Upper lobe of left lung (tissue), 4 donors: ENCODE measurements at regions not wholly inside any gene's neighbourhood (a gene's known extent, or its start where the extent isn't known, plus 50 kb on each side); places are given as distances from the start of the nearest gene placed in this dataset.

Source experiments
- EP300 ChIP-seq, 4 donors: sonication (generic); formaldehyde crosslinking; IDR thresholded peaks; one replicate each; pipeline ENCODE4 v1.5.1; 2017; ENCODE audit warnings: antibody characterized with exemption in 4 of 4, control low read depth in 2 of 4
- POLR2A ChIP-seq, 4 donors: fragments of 450-650 bp; IDR thresholded peaks; one replicate each; pipeline ENCODE4 v1.5.1; 2016 to 2017; ENCODE audit warnings: antibody characterized with exemption in 4 of 4, mild to moderate bottlenecking in 2 of 4
- TF ChIP-seq, protein P1 (sequence below), 6 experiments: fragments of 450-650 bp in 4 of 6; fragments of 200-600 bp in 2 of 6; sonication (generic) in 2 of 6; IDR thresholded peaks; one replicate each; pipeline ENCODE4 v1.5.1; 2016 to 2019; ENCODE audit warnings: antibody characterized with exemption in 6 of 6

DNA sequence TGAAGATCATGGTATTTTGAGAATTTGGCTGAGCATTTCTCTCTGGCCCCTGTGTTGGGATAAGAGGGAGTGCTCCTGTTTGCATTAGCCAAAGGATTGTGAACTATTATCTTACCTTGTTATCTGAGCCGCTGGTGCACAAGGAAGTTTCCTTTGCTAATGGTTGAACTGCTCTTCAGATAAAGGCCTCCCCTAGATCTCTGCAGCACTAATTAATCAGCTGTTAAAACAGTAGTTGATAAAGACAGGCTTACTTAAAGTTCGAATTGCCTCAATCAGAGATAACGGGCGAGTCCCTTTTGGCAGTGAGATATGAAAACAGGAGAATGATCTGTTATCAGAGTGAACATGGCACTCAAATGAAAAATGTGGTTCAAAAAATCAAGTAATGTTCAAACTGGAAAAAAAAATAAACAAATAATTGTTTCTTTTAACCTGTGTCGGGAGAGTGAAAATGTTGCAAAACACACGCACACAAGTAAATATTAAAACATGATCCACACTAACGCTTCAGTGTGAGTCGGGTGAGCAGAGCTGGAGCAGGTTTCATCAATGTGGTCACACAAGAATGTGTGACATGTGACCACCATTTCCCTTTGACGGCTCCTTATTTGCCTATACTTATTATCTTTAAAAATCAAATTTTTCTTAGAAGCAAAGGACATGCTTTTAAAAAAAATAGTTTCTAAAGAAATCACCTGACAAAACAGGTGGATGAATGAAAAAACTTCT is 469.1 kb downstream of the SOX2 start:
- TF ChIP-seq, protein P1, sequence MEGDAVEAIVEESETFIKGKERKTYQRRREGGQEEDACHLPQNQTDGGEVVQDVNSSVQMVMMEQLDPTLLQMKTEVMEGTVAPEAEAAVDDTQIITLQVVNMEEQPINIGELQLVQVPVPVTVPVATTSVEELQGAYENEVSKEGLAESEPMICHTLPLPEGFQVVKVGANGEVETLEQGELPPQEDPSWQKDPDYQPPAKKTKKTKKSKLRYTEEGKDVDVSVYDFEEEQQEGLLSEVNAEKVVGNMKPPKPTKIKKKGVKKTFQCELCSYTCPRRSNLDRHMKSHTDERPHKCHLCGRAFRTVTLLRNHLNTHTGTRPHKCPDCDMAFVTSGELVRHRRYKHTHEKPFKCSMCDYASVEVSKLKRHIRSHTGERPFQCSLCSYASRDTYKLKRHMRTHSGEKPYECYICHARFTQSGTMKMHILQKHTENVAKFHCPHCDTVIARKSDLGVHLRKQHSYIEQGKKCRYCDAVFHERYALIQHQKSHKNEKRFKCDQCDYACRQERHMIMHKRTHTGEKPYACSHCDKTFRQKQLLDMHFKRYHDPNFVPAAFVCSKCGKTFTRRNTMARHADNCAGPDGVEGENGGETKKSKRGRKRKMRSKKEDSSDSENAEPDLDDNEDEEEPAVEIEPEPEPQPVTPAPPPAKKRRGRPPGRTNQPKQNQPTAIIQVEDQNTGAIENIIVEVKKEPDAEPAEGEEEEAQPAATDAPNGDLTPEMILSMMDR (IDR thresholded peaks at IDR 0.05), result no peak
- TF ChIP-seq EP300 (IDR thresholded peaks at IDR 0.05) (no peak), POLR2A (IDR thresholded peaks at IDR 0.05) (no peak)
